ELF-1 (cell line): ENCODE measurements at regions not wholly inside any gene's neighbourhood (a gene's known extent, or its start where the extent isn't known, plus 50 kb on each side); places are given as distances from the start of the nearest gene placed in this dataset.

Source experiments
- DNase-seq: peaks from one replicate; pipeline ENCODE4 v3.0.0-alpha.2; 2016; ENCODE audit warnings: low read depth, low spot score

GRCh38 chr12:105799103-105799502 is 339.7 kb downstream of the NUAK1 start:
- DNase-seq = no peak

- DNase-seq = no peak
Measured at GRCh38 chr12:105801351-105801750, 337.4 kb downstream of the NUAK1 start.

GRCh38 chr12:105803292-105803691 is 335.5 kb downstream of the NUAK1 start:
- no peak for DNase-seq

DNA sequence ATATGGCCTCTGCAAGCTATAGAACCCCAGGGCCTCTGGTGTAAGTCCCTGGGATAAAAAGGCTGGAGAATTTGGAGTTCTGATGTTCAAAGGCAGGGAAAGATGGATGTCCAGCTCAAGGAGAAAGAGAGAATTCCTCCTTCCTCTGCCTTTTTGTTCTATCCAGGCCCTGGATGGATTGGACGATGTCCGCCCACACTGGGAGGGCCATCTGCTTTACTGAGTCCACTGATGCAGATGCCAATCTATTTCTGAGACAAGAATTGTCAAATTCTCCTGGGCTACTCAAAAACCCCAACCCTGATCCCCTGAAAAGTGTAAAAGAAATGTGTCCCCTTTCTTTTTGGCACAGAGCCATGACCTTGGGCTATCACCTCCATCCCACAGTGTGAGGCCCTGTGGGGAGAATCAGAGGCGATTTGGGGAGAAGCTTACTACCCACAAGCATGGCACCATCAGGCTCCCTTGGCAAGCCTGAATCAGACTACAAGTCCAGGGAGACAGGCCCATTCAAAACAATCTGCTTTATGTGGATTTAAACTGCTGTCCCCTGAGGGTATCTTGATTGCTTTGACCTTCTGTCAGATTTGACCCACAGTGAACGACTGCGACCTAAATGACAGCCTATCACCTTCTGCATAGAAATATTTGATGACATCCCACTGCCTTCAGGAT is 334.0 kb downstream of the NUAK1 start:
- DNase-seq = no peak

GRCh38 chr12:105805730-105806399 is 332.9 kb downstream of the NUAK1 start:
- DNase-seq = no peak

DNA sequence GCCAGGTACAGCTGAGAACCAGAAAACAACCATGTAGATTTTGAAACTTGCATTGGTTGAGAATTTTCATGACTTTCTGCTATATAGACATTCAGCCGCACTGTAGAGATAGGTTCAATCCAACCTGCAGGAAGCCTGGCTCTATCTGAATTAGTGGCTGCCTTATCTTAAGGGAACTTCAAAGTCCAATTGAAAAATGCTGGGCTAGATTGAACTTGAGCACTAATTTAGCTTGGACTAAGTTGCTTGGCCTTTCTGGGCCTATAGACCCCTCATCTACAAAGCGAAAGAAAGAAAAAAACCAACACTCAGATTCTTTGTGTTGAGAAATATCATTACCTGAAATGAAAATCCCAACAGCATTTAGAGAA is 332.4 kb downstream of the NUAK1 start:
- DNase-seq = no peak

- no peak for DNase-seq
Measured at GRCh38 chr12:105812366-105812765, 326.4 kb downstream of the NUAK1 start.

DNA sequence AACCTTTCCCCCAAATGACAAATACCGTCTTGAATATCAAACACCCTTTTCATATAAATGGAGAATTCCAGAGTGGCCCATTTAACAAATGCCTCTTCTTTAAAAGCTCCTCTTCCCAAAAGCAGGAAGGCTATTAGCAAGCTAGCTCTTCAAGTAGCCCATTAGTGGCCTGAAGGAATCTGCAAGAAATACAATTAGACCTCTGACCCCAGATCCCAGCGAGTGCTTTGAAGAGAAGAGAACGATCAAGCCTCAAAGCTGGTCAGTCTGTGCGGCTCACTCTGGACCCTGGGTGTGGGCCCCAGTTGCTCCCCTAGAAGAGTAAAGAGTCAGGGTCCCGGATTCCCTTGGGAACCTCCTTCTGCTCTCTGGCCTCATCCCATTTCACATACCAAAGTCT is 325.6 kb downstream of the NUAK1 start:
- DNase-seq = peak; percentile 49

- peak; percentile 12 for DNase-seq
Measured at GRCh38 chr12:105814283-105814682, 324.5 kb downstream of the NUAK1 start.

DNA sequence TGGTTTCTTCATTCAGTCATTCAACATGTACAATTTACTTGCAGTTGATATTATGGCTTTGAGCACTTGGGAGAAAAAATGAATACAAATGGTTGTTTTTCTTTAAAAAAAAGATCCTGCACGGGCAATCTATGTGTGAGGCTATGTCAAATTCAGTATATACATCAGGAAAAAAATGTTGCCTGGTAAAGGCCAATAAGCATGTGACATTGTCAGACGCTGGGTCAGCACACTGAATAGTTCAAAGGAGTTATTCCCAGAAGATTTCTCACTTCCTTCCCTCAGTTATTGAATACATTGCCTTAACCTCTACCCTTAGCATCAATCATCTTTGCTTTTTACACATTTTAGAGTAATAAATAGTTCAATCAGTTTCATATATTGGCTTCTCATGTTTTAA is 319.2 kb downstream of the NUAK1 start:
- DNase-seq = no peak

GRCh38 chr12:105820429-105821125 is 318.2 kb downstream of the NUAK1 start:
- DNase-seq = no peak

DNA sequence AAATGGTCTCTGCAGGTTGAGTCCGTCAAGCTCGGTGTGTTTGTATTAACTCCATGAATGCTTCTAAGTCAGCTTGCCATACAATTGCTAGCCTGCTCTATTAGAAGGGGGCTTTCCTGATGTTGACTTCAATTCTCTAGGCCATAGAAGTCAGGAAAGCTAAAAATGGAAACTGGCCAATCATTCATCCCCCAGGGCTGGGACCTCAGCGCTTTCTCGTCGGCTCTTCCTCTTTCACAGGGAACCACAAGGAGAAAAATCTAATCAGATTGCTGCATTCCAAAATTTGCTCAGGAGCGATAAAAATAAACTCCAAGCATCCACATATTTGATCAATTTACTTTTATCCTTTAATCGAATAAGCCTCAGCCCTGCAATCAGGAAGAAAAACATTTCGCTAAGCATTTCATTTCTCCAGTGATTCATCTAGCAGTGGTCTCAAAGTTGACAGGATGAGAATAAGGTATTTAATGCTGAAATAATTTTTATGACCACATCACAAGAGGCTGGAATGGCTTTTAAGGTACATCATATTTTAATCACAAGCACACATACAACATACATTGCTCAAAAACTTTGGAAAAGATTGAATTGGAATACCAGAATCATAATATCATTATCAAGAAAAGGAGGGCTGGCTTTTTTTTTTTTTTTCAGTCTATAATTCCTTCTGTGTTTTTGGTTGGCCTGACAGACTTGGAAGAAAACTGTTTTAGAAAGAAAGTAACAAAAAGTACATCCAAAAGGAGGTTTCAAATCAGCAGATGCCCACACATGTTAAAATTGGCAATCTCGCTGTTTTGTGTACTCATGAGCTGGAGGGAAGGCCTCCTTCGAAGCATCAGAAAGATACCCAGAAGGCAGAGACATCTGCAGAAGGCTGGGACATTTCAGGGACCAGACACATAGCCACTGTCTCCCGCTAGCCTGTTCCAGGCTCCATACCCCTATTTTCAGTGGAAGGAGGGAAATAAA is 316.3 kb downstream of the NUAK1 start:
- DNase-seq = no peak

DNA sequence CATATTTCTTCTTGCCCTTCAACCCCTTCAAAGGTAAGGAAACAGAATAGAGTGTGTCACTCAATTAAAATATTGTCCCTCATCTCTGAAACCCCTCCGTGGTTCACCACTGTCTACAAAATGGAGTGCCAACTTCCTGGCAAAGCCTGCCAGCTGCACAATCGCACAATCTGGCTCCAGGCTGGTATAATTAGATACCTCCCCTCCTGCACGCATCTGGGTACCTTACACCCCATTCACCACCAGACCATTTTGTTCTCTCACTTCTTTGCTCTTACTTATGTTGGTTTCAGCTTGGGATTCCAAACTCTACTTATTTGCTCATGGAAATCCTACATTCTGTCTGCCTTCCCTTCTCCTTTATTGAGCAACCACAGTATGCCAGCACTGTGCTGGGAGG is 314.9 kb downstream of the NUAK1 start:
- no peak for DNase-seq

- DNase-seq = no peak
Measured at GRCh38 chr12:105825141-105825540, 313.6 kb downstream of the NUAK1 start.

DNA sequence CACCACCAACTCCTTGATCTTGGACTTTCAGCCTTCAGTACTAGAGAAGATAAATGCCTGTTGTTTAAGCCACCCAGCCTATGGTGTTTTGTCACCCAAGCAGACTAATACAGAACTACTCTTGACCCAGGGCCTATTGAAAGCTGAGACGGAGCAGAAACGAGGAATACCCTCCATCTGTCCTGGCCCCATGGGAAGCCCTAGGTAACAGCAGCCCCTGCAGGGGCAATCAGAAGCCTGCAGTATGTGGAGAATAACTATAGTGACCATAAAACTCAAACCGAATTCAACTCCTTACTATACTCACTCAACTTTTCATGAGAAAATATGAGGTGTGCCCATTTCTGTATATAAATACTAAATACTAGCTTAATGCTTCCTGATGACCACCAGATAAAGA is 307.4 kb downstream of the NUAK1 start:
- DNase-seq = peak; percentile 23

- no peak for DNase-seq
Measured at GRCh38 chr12:105832021-105832420, 306.7 kb downstream of the NUAK1 start.

DNA sequence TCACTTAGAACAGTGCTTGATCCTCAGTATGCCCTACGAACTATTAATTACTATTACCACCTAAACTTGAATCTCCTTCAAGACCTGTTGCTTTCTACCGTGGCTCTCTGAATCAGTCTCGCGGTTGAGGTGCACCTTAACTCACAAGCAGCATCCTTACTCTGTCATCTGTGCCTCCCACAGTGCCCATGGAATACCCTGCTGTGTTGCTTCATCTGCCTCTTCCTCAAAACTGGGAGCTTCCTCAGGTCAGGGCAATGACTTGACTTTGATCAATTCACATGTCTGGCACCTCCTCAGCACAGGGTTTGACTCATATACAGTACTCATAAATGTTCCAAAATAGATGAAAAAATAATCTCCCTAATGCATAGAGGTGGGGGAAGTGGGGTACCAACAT is 305.9 kb downstream of the NUAK1 start:
- no peak for DNase-seq

GRCh38 chr12:105834496-105834895 is 304.3 kb downstream of the NUAK1 start:
- DNase-seq = no peak

GRCh38 chr12:105835580-105836241 is 303.0 kb downstream of the NUAK1 start:
- no peak for DNase-seq

GRCh38 chr12:105836242-105836622 is 302.5 kb downstream of the NUAK1 start:
- no peak for DNase-seq

- no peak for DNase-seq
Measured at GRCh38 chr12:105839629-105840127, 299.1 kb downstream of the NUAK1 start.
